ENCODE measurements at regions not wholly inside any gene's neighbourhood (a gene's known extent, or its start where the extent isn't known, plus 50 kb on each side); places are given as distances from the start of the nearest gene placed in this dataset.

GRCh38 chr5:99081711-99082110 lies 152.9 kb upstream of the CHD1 start:
- TF ChIP-seq CTCF (IDR thresholded peaks at IDR 0.05; ENCODE audit: insufficient read depth, missing control alignments): no peak
- FAIRE-seq (no peak), DNase-seq (ENCODE audit: insufficient read length, low spot score) (no peak)

GRCh38 chr5:99076723-99077640 lies 148.2 kb upstream of the CHD1 start:
- DNase-seq (ENCODE audit: insufficient read length, low spot score): no peak
- FAIRE-seq: no peak
- no peak for TF ChIP-seq CTCF (IDR thresholded peaks at IDR 0.05; ENCODE audit: insufficient read depth, missing control alignments)

- no peak for FAIRE-seq
- TF ChIP-seq CTCF (IDR thresholded peaks at IDR 0.05; ENCODE audit: insufficient read depth, missing control alignments): no peak
- no peak for DNase-seq (ENCODE audit: insufficient read length, low spot score)
These were observed 144.0 kb upstream of the CHD1 start for GRCh38 chr5:99072846-99073245.

- no peak for FAIRE-seq
- TF ChIP-seq CTCF (IDR thresholded peaks at IDR 0.05; ENCODE audit: insufficient read depth, missing control alignments): no peak
- DNase-seq (ENCODE audit: insufficient read length, low spot score): no peak
These were observed 142.0 kb upstream of the CHD1 start for GRCh38 chr5:99070822-99071221.

- FAIRE-seq: no peak
- no peak for DNase-seq (ENCODE audit: insufficient read length, low spot score)
- TF ChIP-seq CTCF (IDR thresholded peaks at IDR 0.05; ENCODE audit: insufficient read depth, missing control alignments): no peak
These were observed 141.6 kb upstream of the CHD1 start for GRCh38 chr5:99070362-99070761.

- FAIRE-seq (no peak), DNase-seq (ENCODE audit: insufficient read length, low spot score) (no peak)
- no peak for TF ChIP-seq CTCF (IDR thresholded peaks at IDR 0.05; ENCODE audit: insufficient read depth, missing control alignments)
These were observed 140.3 kb upstream of the CHD1 start for GRCh38 chr5:99068944-99069650.

- DNase-seq (ENCODE audit: insufficient read length, low spot score) (no peak), FAIRE-seq (peak; percentile 29)
- TF ChIP-seq CTCF (IDR thresholded peaks at IDR 0.05; ENCODE audit: insufficient read depth, missing control alignments): no peak
These were observed 134.9 kb upstream of the CHD1 start for GRCh38 chr5:99063737-99064136.
